Skin of body (tissue), 1 donor: ENCODE measurements at regions not wholly inside any gene's neighbourhood (a gene's known extent, or its start where the extent isn't known, plus 50 kb on each side); places are given as distances from the start of the nearest gene placed in this dataset.
A peak's percentile ranks its signal among the peaks of the same experiment; 100 is the strongest.
"Not testable (repeated sequence)": the region's sequence is repeated elsewhere in the genome, so short reads cannot be mapped to it uniquely, and the experiment has no call there.

Experiments
- DNase-seq: peaks from one replicate; lab custom pipeline; 2025; lab: John Stamatoyannopoulos, UW

DNA sequence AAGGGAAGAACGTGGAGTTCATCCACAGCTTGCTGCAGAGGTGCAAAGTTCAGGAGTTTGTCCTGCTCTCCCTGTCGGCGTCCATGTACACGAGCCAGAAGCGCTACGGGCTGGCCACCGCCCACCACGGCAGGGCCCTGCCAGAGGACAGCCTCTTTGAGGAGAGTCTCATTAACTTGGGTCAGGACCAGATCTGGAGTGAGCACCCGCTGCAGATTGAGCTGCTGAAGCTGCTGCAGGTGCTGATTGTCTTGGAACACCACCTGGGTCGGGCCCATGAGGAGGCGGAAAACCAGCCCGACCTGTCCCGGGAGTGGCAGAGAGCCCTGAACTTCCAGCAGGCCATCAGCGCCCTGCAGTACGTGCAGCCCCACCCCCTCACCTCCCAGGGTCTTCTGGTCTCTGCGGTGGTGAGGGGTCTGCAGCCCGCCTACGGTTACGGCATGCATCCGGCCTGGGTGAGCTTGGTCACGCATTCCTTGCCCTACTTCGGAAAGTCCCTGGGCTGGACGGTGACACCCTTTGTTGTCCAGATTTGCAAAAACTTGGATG, 73.8 kb upstream of the MORC3 start:
- no peak for DNase-seq

DNA sequence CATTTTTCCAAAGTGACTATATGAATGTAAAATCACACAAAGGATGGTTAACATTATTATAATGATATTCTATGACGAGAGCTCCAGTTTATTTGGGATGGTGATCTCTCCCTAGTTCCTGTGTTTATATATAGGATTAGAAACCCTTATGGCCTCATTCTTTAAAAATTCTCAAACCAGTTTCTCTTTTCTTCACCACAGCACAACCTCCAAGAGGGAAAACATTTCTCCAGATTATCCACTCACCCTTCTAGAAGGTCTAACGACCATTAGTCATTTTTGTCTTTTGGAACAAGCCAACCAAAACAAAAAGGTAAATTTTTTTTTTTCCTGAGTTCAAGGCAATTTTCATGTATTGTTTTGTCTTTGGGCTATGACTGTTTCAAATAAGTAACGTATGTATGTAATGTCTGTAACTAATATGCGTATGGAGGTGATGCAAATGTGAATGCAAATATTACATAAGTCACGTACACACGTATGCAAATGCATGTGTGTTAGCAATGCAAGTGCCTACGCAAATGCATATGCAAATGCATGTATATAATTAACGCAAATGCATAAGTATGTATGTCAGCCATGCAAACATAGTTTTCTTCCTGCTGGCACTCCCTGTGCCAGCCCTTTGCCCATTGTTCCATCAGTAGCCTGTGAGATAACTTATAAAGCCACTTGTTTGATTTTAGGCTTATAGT, 72.5 kb upstream of the MORC3 start:
- DNase-seq: no peak

DNA sequence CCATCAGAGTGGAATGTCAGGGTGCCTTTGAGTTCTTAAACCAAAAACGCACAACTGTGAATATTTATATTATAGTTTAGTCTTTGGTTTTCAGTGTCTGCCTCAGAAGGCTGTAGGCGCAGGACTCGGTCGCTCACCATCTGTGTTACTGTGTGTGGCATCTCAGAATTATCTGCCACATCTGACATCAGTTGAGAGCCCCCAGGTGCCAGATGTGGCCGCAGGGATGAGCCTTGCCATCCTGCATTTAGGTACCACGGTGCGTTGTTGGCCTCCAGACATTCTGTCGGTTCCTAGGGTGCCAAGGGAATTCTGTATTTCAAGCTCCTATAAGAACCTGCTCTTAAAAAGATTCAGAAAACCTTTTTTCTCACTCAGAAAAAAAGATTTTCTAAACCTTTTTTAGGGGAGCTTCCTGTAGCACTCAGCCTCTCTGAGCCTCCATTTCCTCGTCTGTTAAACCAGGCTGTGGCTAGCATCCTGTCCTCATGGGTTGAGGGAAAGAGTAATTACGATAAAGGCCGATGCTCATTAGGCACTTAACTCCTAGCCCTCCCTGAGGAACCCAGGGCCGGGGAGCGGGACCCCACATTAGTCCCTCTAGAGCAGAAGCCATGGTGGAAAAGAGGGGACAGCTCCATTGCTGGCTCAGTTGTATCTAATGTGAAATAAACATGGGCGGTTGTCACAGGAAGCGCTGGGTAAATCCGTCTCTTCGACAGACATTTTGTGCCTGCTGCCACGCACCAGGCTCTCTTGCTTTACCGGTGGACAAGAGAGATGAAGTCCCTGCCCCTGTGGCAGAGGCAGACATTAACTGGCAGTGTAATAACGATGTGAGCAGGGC, 70.2 kb upstream of the MORC3 start:
- no peak for DNase-seq

DNA sequence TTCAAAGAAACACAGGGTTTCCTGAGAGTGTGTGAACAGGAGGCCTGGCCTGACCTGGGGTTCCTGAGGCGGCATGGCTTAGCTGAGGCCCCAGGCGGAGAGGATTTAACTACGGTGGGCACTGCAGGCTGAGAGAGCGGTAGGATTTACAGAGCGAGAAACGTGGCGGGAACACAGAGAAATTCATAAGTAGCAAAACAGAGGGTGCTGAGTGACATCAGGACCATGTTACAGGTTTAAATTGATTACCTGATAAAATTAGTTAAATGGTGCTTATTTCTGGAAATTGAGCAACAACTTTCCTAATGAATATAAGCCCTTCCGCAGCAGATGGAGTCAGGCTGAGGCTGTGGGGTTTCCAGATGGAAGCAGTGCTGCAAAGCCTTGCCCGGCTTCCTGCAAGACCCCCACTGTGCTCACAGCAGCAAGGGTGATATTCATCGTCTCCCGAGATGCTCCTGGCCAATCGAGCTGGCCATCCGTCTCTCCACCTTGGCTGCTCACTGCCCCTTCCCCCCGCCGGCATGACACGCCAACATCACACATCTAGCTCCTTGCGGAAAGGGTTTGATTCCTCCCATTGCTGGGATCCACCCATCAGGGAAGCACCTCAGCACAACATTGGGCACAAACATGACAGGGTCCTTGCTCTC, 69.4 kb upstream of the MORC3 start:
- no peak for DNase-seq

DNA sequence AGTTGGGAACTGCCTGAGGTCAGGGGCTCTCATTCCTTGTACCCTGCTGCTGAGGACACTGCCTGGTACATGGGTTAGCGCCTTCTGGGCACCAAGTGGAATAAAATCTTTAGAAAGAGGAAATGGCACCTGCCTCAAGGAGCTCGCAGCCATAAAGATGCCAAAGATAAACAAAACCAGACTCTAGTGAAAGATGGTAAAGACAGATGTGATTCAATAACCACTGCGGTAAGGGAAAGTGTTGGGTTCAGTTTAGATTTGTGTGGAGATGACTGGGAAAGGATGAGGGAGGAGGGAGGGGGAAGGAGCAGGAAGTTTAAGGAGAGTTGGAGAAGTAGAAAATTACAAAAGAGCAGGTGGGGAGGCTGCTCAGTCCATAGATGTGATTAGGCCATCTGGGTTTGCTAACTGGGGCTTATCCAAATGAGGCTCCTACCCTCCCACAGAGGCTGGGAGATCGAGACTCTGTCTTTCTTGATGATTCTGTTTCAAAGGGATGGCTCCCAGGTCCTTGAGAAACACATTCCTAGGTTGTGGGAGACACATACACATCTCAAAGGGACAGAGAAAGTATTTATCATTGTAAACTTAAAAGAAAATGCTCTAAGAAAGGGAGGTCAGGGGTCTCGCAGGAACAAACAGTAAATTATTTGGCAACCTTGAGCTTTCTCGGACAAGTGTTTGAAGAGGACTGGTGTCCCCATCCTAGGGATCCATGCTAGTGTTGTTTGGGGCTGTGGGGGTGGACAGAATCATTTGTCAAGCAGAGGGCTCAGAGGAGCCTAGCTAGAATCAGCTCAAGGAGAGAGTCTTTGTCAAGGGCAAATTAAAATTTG, 65.7 kb upstream of the MORC3 start:
- DNase-seq: no peak

DNA sequence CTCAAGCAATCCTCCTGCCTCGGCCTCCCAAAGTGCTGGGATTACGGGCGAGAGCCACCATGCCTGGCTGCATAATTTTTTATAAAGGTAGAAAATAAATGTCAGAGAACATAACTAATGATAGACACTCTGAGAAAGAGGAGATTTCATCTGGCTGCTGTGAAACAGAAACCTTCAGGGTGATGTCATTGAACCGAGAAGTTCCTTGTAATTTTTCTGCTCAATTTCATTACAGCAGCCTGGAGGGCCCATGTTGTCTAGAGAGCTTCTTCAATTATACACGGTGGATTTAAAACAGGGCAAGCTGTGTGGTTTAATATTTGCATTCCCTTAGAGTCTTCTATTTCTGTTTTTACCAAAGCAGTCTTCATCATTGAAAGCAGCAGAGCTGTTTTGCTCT, 64.3 kb upstream of the MORC3 start:
- DNase-seq: no peak

DNA sequence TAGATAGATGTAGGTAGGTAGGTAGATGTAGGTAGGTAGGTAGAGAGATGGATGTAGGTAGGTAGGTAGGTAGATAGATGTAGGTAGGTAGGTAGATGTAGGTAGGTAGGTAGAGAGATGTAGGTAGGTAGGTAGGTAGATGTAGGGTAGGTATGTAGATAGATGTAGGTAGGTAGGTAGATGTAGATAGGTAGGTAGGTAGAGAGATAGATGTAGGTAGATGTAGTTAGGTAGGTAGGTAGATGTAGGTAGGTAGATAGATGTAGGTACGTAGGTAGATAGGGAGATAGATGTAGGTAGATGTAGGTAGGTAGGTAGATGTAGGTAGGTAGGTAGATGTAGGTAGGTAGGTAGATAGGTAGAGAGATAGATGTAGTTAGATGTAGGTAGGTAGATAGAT, 62.3 kb upstream of the MORC3 start:
- no peak for DNase-seq

DNA sequence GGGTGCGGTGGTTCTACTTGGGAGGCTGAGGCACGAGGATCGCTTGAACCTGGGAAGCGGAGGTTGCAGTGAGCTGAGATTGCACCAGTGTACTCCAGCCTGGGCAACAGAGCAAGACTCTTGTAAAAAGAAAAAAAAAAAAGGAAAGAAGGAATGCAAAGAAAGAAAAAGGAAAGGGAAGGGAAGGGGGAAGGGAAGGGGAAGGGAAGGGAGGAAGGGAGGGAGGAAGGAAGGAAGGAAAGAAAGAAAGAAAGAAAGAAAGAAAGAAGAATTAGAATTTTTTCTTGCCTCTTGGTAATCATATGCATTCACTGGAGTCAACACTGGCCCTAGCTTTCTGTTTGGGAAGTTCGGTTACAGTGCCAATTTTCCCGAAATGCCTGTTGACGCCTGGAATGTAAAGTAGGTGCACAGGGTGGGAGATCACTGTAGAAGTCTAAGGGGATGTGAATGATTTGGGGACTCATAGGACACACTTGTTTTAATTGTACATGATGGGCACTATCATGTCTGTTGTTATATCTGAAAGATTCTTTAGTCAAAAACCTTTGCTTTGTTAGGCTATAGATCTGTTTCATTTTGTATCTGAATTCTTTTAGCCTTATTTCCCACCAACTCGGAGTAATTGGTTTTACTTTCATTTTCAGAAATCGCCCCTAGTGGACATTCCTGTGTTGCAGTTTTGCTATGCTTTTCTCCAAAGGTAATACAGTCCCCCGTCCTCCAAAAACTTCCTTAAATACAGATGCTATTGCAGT, 59.8 kb upstream of the MORC3 start:
- peak; percentile 93 for DNase-seq

DNA sequence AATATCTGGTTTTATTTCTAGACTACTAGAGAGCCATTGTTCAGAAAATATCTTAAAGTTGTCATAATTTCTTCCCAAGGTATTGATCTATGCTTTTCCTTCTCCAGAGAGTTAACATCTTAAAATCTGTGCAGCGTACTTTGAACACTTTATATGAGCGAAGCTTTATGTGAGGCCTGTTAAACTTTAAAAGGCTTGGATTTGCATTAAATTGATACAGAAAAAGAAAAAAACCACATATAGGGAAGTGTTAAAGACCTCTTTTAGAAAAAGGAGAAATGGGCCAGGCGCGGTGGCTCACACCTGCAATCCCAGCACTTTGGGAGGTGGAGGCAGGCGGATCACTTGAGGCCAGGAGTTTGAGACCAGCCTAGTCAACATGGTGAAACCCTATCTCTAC, 59.2 kb upstream of the MORC3 start:
- DNase-seq: no peak

DNA sequence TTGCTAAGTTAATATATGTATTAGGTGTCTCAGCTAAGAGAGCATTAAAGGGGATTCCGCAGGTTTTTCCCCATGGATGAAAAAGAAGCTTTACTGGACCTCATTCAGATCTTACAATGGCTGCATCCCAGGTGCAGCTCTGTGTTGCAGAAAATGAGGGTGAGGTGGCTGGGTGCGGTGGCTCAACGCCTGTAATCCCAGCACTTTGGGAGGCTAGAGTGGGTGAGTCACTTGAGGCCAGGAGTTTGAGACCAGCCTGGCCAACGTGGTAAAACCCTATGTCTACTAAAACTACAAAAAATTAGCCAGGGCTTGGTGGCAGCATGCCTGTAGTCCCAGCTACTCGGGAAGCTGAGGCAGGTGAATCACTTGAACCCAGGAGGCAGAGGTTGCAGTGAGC, 58.5 kb upstream of the MORC3 start:
- no peak for DNase-seq

DNA sequence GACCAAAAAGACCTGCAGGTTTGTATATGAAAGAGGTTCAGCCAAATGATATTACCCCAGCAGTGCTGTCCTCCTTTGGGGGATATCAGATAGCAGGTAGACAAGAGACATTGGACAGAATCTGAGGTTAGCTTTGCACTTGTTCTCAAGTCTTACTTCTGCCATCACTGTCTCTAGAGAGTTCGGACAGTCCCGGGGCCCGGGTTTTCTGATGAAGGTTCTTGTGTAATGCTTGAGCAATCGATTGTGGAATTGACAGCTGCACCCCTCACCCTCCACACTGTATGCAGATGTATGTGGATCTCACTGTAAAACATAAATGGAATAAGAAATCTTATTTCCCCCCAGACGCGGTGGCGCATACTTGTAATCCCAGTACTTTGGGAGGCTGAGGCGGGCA, 56.2 kb upstream of the MORC3 start:
- no peak for DNase-seq

DNA sequence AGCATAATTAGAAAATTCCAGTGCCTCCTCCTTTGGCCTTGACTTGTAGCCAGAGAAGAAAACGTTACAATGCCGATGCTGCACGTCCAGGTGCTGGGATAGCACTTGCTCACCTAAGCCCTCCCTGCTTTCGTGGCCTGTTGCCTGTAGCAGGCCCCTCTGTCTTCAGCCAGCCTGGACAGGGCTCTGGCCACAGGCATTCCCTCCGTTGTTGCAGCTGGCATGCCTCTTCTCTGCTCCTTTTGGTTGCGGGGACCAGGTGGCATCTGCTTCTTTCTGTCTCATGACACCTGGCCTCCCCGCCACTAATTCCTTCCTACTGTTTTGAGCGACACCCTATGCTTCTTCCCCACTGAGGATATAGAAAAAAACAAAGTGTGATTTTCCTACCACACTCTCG, 54.6 kb upstream of the MORC3 start:
- DNase-seq: no peak

DNA sequence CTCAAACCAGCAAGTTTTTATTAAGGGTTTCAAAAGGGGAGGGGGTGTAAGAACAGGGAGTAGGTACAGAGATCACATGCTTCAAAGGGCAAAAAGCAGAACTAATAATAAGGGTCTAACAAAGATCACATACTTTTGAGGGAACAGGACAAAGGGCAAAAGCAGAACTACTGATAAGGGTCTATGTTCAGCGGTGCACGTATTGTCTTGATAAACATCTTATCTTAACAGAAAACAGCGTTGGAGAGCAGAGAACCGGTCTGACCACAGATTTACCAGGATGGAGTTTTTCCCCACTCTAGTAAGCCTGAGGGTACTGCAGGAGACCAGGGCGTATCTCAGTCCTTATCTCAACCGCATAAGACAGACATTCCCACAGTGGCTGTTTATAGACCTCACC, 52.2 kb upstream of the MORC3 start:
- DNase-seq: not testable (repeated sequence)

DNA sequence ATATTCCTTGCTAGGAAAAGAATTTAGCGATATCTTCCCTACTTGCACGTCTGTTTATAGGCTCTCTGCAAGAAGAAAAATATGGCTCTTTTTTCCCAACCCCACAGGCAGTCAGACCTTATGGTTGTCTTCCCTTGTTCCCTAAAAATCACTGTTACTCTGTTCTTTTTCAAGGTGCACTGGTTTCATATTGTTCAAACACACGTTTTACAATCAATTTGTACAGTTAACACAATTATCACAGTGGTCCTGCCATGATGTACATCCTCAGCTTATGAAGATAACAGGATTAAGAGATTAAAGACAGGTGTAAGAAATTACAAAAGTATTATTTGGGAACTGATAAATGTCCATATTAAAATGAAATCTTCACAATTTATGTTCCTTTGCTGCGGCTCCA, 51.7 kb upstream of the MORC3 start:
- DNase-seq: not testable (repeated sequence)
